NCI-H2107 (cell line): ENCODE measurements at regions not wholly inside any gene's neighbourhood (a gene's known extent, or its start where the extent isn't known, plus 50 kb on each side); places are given as distances from the start of the nearest gene placed in this dataset.

Source experiments
- DNase-seq: peaks from one replicate; lab custom pipeline; 2025; lab: John Stamatoyannopoulos, UW

GRCh38 chr2:144215207-144215606, 304.7 kb downstream of the ZEB2 start:
- DNase-seq, result no peak

GRCh38 chr2:144213797-144214196, 306.1 kb downstream of the ZEB2 start:
- no peak for DNase-seq

- no peak for DNase-seq
These were observed 308.1 kb downstream of the ZEB2 start for GRCh38 chr2:144211826-144212225.

- DNase-seq, result no peak
These were observed 308.9 kb downstream of the ZEB2 start for GRCh38 chr2:144211065-144211464.

- no peak for DNase-seq
These were observed 309.8 kb downstream of the ZEB2 start for GRCh38 chr2:144210076-144210475.

- no peak for DNase-seq
These were observed 311.0 kb downstream of the ZEB2 start for GRCh38 chr2:144208924-144209323.

- no peak for DNase-seq
These were observed 313.9 kb downstream of the ZEB2 start for GRCh38 chr2:144206019-144206418.

GRCh38 chr2:144201868-144202468, 318.0 kb downstream of the ZEB2 start:
- DNase-seq, result no peak

- no peak for DNase-seq
These were observed 318.8 kb downstream of the ZEB2 start for GRCh38 chr2:144201126-144201525.

- no peak for DNase-seq
These were observed 321.8 kb downstream of the ZEB2 start for GRCh38 chr2:144198116-144198515.

GRCh38 chr2:144194326-144195071, 325.4 kb downstream of the ZEB2 start:
- no peak for DNase-seq

GRCh38 chr2:144190908-144191605, 328.9 kb downstream of the ZEB2 start:
- no peak for DNase-seq

GRCh38 chr2:144183727-144184126, 336.2 kb downstream of the ZEB2 start:
- DNase-seq, result no peak

- no peak for DNase-seq
These were observed 338.9 kb downstream of the ZEB2 start for GRCh38 chr2:144181001-144181400.

- DNase-seq, result no peak
These were observed 339.8 kb downstream of the ZEB2 start for GRCh38 chr2:144180131-144180530.

- DNase-seq, result no peak
These were observed 349.7 kb downstream of the ZEB2 start for GRCh38 chr2:144170179-144170578.

GRCh38 chr2:144166743-144167142, 353.2 kb downstream of the ZEB2 start:
- DNase-seq, result no peak

- DNase-seq, result no peak
These were observed 354.2 kb downstream of the ZEB2 start for GRCh38 chr2:144165599-144166250.

GRCh38 chr2:144163592-144163991, 356.3 kb downstream of the ZEB2 start:
- DNase-seq, result no peak

- DNase-seq, result no peak
These were observed 357.3 kb downstream of the ZEB2 start for GRCh38 chr2:144162652-144163051.

GRCh38 chr2:144161061-144161460, 358.9 kb downstream of the ZEB2 start:
- no peak for DNase-seq

GRCh38 chr2:144159240-144159639, 360.7 kb downstream of the ZEB2 start:
- DNase-seq, result no peak

GRCh38 chr2:144158096-144158495, 361.8 kb downstream of the ZEB2 start:
- no peak for DNase-seq
